NK-92 treated with Interleukin-12 subunit alpha and Interleukin-12 subunit beta, amount 100 ng/mL, for 24 hours (cell line): ENCODE measurements at regions not wholly inside any gene's neighbourhood (a gene's known extent, or its start where the extent isn't known, plus 50 kb on each side); places are given as distances from the start of the nearest gene placed in this dataset.

Experiments
- DNase-seq: peaks from one replicate; lab custom pipeline; 2025; lab: John Stamatoyannopoulos, UW

- no peak for DNase-seq
Measured at GRCh38 chr18:8458546-8459215, 150.6 kb upstream of the RAB12 start.

- no peak for DNase-seq
Measured at GRCh38 chr18:8460748-8461147, 148.5 kb upstream of the RAB12 start.

GRCh38 chr18:8461544-8461943 is 147.7 kb upstream of the RAB12 start:
- no peak for DNase-seq

- no peak for DNase-seq
Measured at GRCh38 chr18:8462651-8463185, 146.5 kb upstream of the RAB12 start.

- DNase-seq = no peak
Measured at GRCh38 chr18:8463791-8464190, 145.4 kb upstream of the RAB12 start.

GRCh38 chr18:8468191-8468590 is 141.0 kb upstream of the RAB12 start:
- DNase-seq = no peak

- no peak for DNase-seq
Measured at GRCh38 chr18:8468921-8469335, 140.3 kb upstream of the RAB12 start.

- no peak for DNase-seq
Measured at GRCh38 chr18:8469544-8470130, 139.6 kb upstream of the RAB12 start.

GRCh38 chr18:8471372-8471771 is 137.9 kb upstream of the RAB12 start:
- no peak for DNase-seq

GRCh38 chr18:8474661-8475060 is 134.6 kb upstream of the RAB12 start:
- no peak for DNase-seq

GRCh38 chr18:8477615-8478014 is 131.6 kb upstream of the RAB12 start:
- no peak for DNase-seq

- DNase-seq = peak; percentile 17
Measured at GRCh38 chr18:8478166-8478967, 130.9 kb upstream of the RAB12 start.

GRCh38 chr18:8478968-8479370 is 130.3 kb upstream of the RAB12 start:
- DNase-seq = no peak

GRCh38 chr18:8479789-8480188 is 129.4 kb upstream of the RAB12 start:
- no peak for DNase-seq

GRCh38 chr18:8480506-8481328 is 128.5 kb upstream of the RAB12 start:
- no peak for DNase-seq

- no peak for DNase-seq
Measured at GRCh38 chr18:8484951-8485350, 124.3 kb upstream of the RAB12 start.

- DNase-seq = no peak
Measured at GRCh38 chr18:8489761-8490160, 119.5 kb upstream of the RAB12 start.

GRCh38 chr18:8491516-8491915 is 117.7 kb upstream of the RAB12 start:
- DNase-seq = no peak

GRCh38 chr18:8493141-8493540 is 116.1 kb upstream of the RAB12 start:
- DNase-seq = no peak

- DNase-seq = no peak
Measured at GRCh38 chr18:8496186-8496585, 113.1 kb upstream of the RAB12 start.

- DNase-seq = no peak
Measured at GRCh38 chr18:8498905-8499304, 110.3 kb upstream of the RAB12 start.
